ENCODE measurements at regions not wholly inside any gene's neighbourhood (a gene's known extent, or its start where the extent isn't known, plus 50 kb on each side); places are given as distances from the start of the nearest gene placed in this dataset.

GRCh38 chr21:39055167-39055767 lies 128.0 kb downstream of the PSMG1 start:
- no peak for TF ChIP-seq JUND (IDR thresholded peaks at IDR 0.05; ENCODE audit: low read depth)
- in situ Hi-C loops (cut with HindIII; ENCODE audit: low pct_unique_long_range_greater_than_20kb, low sequenced_read_pairs), result no loop called here
- no peak for DNase-seq (ENCODE audit: low read depth in 1 of 2, low spot score in 1 of 2)

- in situ Hi-C loops (cut with HindIII; ENCODE audit: low pct_unique_long_range_greater_than_20kb, low sequenced_read_pairs), result no loop called here
- no peak for TF ChIP-seq JUND (IDR thresholded peaks at IDR 0.05; ENCODE audit: low read depth)
- no peak for DNase-seq (ENCODE audit: low read depth in 1 of 2, low spot score in 1 of 2)
Observed at GRCh38 chr21:39054066-39054465, 129.2 kb downstream of the PSMG1 start.

DNA sequence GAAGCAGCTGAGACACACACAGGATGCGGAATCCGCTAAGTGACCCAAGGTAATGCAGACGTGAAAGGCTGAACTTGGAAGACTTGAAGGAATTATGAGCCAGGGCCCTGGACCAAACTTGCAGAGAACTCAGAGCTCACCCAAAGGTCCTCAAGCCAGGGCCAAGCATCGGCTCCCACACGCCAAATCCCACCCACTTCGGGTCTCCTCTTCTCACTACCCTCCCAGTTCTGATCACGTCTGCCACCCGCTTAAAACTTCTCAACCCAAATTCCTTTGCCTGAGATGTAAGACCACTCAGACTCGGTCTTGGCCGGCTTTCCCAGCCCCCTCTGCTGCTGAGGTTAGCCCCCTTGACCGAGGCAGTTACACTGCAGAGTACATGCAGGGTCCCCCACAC lies 130.1 kb downstream of the PSMG1 start:
- in situ Hi-C loops (cut with HindIII; ENCODE audit: low pct_unique_long_range_greater_than_20kb, low sequenced_read_pairs), result no loop called here
- DNase-seq (ENCODE audit: low read depth in 1 of 2, low spot score in 1 of 2), result no peak
- no peak for TF ChIP-seq JUND (IDR thresholded peaks at IDR 0.05; ENCODE audit: low read depth)

DNA sequence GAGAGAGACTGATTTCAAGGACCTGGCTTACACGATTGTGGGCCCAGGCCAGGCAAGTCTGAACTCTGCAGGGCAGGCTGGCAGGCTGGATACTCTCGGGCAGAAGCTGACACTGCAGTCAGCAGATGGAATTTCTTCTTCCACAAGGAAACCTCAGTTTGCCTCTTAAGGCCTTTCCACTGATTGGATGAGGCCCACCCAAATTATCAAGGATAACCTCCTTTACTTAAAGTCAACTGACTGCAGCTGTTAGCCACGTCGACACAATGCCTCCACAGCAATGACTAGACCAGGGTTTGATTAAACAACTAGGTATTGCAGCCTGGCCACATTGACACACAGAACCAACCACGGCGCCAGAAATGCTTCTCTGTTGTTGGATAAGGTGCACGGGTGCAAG lies 130.5 kb downstream of the PSMG1 start:
- TF ChIP-seq JUND (IDR thresholded peaks at IDR 0.05; ENCODE audit: low read depth), result no peak
- in situ Hi-C loops (cut with HindIII; ENCODE audit: low pct_unique_long_range_greater_than_20kb, low sequenced_read_pairs), result no loop called here
- DNase-seq (ENCODE audit: low read depth in 1 of 2, low spot score in 1 of 2), result no peak

DNA sequence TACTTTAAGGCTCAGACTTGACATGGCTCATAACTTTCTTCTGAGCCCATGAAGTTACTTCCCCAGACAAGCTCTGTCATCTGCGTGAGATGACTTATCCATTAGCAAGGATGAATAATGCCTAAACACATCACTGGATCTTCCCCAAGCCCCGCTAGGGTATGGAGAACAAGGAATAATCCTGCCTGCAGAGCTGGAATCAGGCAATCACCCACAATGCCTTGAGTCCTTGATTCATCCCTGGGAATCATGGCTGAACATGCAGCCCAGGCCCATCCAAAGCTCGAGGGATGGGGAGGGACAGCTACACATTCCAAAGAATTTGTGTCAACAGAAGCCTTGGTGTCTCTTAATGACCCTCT lies 131.7 kb downstream of the PSMG1 start:
- DNase-seq (ENCODE audit: low read depth in 1 of 2, low spot score in 1 of 2), result no peak
- in situ Hi-C loops (cut with HindIII; ENCODE audit: low pct_unique_long_range_greater_than_20kb, low sequenced_read_pairs), result no loop called here
- no peak for TF ChIP-seq JUND (IDR thresholded peaks at IDR 0.05; ENCODE audit: low read depth)

DNA sequence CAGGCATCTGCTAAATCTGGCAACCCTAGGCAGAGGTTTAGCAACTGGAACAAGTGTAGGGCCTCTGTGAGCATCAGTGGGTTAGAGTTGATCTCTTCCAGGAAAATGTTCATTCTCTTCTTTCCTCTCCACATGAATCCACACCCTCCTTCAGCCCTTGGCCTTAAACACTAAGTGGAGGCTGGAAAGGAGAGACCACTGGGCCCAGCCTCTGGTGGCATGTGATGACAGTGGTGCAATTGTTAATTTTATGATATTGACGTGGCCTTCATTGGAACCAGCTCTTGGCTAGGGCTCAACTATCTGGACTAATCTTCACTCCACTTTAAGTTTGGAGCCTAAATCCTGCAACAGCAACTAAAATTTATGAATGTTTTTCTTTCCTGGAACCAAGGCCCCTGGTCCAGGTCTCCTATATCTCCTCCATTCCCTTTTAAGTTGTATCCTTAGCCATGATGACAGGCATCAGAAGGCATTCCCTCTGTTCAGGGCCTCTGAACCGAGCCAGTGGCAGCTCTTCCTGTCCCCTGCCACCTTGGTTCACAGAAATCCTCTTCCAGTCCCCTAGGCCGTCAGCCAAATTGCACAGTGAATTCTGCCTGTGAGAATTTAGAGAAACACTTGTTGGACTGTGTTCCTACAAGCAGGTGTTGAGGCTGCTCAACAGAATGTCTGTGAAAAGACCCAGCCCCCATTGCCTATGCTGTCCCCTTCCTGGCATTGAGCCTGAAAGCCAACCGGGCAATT lies 132.2 kb downstream of the PSMG1 start:
- in situ Hi-C loops (cut with HindIII; ENCODE audit: low pct_unique_long_range_greater_than_20kb, low sequenced_read_pairs), result no loop called here
- TF ChIP-seq JUND (IDR thresholded peaks at IDR 0.05; ENCODE audit: low read depth), result no peak
- no peak for DNase-seq (ENCODE audit: low read depth in 1 of 2, low spot score in 1 of 2)

DNA sequence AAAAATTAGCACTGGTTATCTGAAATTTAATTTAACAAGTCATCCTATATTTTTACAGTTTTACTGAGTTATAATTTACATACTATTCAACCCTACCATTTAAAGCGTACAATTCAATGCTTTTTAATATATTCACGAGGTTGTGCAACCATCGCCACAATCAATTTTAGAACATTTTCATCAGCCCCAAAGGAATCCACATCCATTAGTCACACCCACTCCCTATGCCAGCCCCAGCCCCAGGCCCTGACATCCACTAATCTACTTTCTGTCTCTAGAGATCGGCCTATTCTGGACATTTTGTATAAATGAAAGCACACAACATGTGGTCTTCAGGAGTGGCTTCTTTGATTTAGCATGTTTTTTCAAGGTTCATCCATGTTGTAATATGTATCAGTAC lies 134.7 kb downstream of the PSMG1 start:
- in situ Hi-C loops (cut with HindIII; ENCODE audit: low pct_unique_long_range_greater_than_20kb, low sequenced_read_pairs), result no loop called here

GRCh38 chr21:39048064-39048463 lies 135.2 kb downstream of the PSMG1 start:
- TF ChIP-seq JUND (IDR thresholded peaks at IDR 0.05; ENCODE audit: low read depth), result no peak
- DNase-seq (ENCODE audit: low read depth in 1 of 2, low spot score in 1 of 2), result no peak
- in situ Hi-C loops (cut with HindIII; ENCODE audit: low pct_unique_long_range_greater_than_20kb, low sequenced_read_pairs), result no loop called here

More for the DNA sequence above, 134.7 kb downstream of the PSMG1 start:
- no peak for TF ChIP-seq JUND (IDR thresholded peaks at IDR 0.05; ENCODE audit: low read depth)
- DNase-seq (ENCODE audit: low read depth in 1 of 2, low spot score in 1 of 2), result no peak

GRCh38 chr21:39047046-39047445 lies 136.2 kb downstream of the PSMG1 start:
- no peak for TF ChIP-seq JUND (IDR thresholded peaks at IDR 0.05; ENCODE audit: low read depth)
- no peak for DNase-seq (ENCODE audit: low read depth in 1 of 2, low spot score in 1 of 2)
- in situ Hi-C loops (cut with HindIII; ENCODE audit: low pct_unique_long_range_greater_than_20kb, low sequenced_read_pairs), result no loop called here

DNA sequence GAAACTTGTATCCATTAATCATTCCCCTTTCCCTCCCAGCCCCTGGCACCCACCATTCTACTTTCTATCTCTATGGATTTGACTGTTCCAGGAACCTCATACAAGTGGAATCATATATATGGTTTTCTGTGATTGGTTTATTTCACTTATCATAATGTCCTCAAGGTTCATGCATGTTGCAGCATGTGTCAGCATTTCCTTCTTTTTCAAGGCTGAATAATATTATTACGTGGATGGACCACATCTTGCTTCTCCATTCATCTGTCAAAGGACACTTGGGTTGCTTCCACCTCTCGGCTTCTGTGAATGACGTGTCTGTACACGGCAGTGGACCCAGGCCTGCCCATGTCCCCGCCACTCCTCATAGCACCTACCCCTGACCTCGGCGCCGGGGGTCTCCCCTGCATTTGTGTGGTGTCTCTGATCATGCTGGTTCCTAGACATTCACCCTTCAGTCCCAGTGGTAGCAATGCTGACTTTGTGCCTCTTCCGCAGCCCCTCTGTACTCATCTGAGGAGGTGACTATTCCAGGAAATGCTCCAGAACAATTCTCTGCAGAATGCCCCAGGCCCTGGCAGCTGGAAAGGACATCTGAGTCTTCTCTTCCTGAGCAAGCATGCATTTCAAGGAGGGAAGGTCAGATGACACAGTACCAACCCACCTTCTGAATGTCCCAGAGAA lies 136.9 kb downstream of the PSMG1 start:
- no peak for DNase-seq (ENCODE audit: low read depth in 1 of 2, low spot score in 1 of 2)
- no peak for TF ChIP-seq JUND (IDR thresholded peaks at IDR 0.05; ENCODE audit: low read depth)
- in situ Hi-C loops (cut with HindIII; ENCODE audit: low pct_unique_long_range_greater_than_20kb, low sequenced_read_pairs), result no loop called here

GRCh38 chr21:39041816-39042215 lies 141.4 kb downstream of the PSMG1 start:
- TF ChIP-seq JUND (IDR thresholded peaks at IDR 0.05; ENCODE audit: low read depth), result no peak
- in situ Hi-C loops (cut with HindIII; ENCODE audit: low pct_unique_long_range_greater_than_20kb, low sequenced_read_pairs), result no loop called here
- DNase-seq (ENCODE audit: low read depth in 1 of 2, low spot score in 1 of 2), result no peak

DNA sequence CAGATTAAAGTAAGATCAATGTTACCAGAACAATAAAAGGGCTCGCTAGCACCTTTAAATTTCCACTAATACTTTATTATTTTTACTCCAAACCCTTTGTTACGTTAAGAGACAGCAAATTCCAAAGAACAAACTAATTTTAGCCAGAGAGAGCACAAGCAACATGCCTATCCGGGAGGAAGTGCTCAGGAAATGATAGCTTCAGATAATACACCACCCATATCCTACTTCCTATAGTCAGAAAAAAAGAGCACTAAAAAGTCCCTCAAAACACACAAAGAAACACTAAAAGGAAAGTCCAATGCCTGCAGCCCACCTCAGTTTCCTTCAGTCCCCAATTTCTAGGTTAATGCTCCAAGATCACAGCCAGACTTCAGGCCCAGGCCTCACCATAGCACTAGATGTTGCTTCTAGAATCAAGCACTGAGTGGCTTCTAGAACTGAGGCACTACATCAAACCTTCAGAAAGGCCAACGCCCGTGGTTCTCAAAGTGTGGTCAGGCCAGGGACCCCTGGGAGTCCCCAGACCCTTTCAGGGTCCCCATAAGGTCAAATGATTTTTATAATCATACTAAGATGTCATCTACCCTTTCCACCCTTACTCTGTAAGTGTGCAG lies 142.6 kb downstream of the PSMG1 start:
- no peak for DNase-seq (ENCODE audit: low read depth in 1 of 2, low spot score in 1 of 2)
- no peak for TF ChIP-seq JUND (IDR thresholded peaks at IDR 0.05; ENCODE audit: low read depth)
- in situ Hi-C loops (cut with HindIII; ENCODE audit: low pct_unique_long_range_greater_than_20kb, low sequenced_read_pairs), result no loop called here
